ENCODE measurements at regions not wholly inside any gene's neighbourhood (a gene's known extent, or its start where the extent isn't known, plus 50 kb on each side); places are given as distances from the start of the nearest gene placed in this dataset.

GRCh38 chr15:91670108-91670507 lies 183.4 kb upstream of the SLCO3A1 start (continued):
- TF ChIP-seq THRB (CRISPR knock-in tag; conservative IDR thresholded peaks at IDR 0.05): no peak
- TF ChIP-seq ZBTB33 (CRISPR knock-in tag; IDR thresholded peaks at IDR 0.05): no peak
- TF ChIP-seq HLTF (IDR thresholded peaks at IDR 0.05): no peak
- TF ChIP-seq ZBTB8A (IDR thresholded peaks at IDR 0.05; ENCODE audit: partially characterized antibody): no peak
- TF ChIP-seq SNIP1 (IDR thresholded peaks at IDR 0.05; ENCODE audit: low read depth): no peak
- no peak for TF ChIP-seq WHSC1 (IDR thresholded peaks at IDR 0.05; ENCODE audit: low read length)

GRCh38 chr15:91678003-91678402 lies 175.5 kb upstream of the SLCO3A1 start:
- WGBS (ENCODE audit: insufficient coverage, low coverage, missing lambda C conversion rate): 0% methylated on average over 2 of the region's 2 CpGs
- intact Hi-C loops (cut with micrococcal nuclease) (no loop called here), in situ Hi-C loops (cut with MboI) (no loop called here)
- H3K27ac ChIP-seq (ENCODE audit: extremely low read depth, low read depth, low read length): no peak overlapping the region
- H3K79me2 ChIP-seq (ENCODE audit: control insufficient read depth, insufficient read depth, low read length): no peaks in the 10 kb centered on the region
- POLR2A ChIA-PET: no interaction called here
- FAIRE-seq (no peak), DNase-seq (ENCODE audit: extremely low read depth in 1 of 4, low spot score in 3 of 4) (no peak), ATAC-seq (no peak)
- no peaks in the 10 kb centered on the region for H4K20me1 ChIP-seq (replicated peaks; ENCODE audit: control insufficient read depth, insufficient read depth, low read length)
- no peak overlapping the region for H3K4me2 ChIP-seq (ENCODE audit: insufficient read depth, low read length)
- no peaks in the 10 kb centered on the region for H3K9me1 ChIP-seq (ENCODE audit: control insufficient read depth, insufficient read depth, low read length)
- no TSS peak for BruUV-seq (replicated peaks)
- H2AFZ ChIP-seq (ENCODE audit: low read depth, low read length): no peak overlapping the region
- H3K27me3 ChIP-seq (ENCODE audit: control insufficient read depth in 2 of 2, insufficient read depth in 2 of 2, low read length in 2 of 2): no peaks in the 10 kb centered on the region
- H3K9ac ChIP-seq (ENCODE audit: insufficient read depth in 1 of 2, low read depth in 2 of 2, low read length in 2 of 2): no peak overlapping the region
- no peaks in the 10 kb centered on the region for H3K36me3 ChIP-seq (ENCODE audit: control insufficient read depth, insufficient read depth, low read length)
- no peak overlapping the region for H3K4me3 ChIP-seq
- H3K4me1 ChIP-seq (replicated peaks in 1 of 2; ENCODE audit: control insufficient read depth in 2 of 2, insufficient read depth in 2 of 2, low read length in 2 of 2): no peaks in the 10 kb centered on the region
- CTCF ChIA-PET (ENCODE audit: low intra/inter-chr PET ratio): no interaction called here
- no peaks in the 10 kb centered on the region for H3K9me3 ChIP-seq (replicated peaks; ENCODE audit: control insufficient read depth, insufficient read depth, low read depth, low read length)
- TF ChIP-seq EGR1 (conservative IDR thresholded peaks at IDR 0.05) (no peak), HSF4 (CRISPR knock-in tag; IDR thresholded peaks at IDR 0.05; ENCODE audit: borderline replicate concordance) (no peak), PHTF2 (CRISPR knock-in tag; IDR thresholded peaks at IDR 0.05) (no peak), ZBTB12 (CRISPR knock-in tag; IDR thresholded peaks at IDR 0.05) (no peak), ZNF282 (CRISPR knock-in tag; IDR thresholded peaks at IDR 0.05) (no peak), ARID2 (IDR thresholded peaks at IDR 0.05) (no peak), ZNF586 (CRISPR knock-in tag; conservative IDR thresholded peaks at IDR 0.05) (no peak), BCLAF1 (IDR thresholded peaks at IDR 0.05; ENCODE audit: borderline replicate concordance in 1 of 2, control insufficient read depth in 1 of 2, low read depth in 2 of 2, low read length in 1 of 2) (no peak)
